Uterus (tissue), 3 donors: ENCODE measurements at regions not wholly inside any gene's neighbourhood (a gene's known extent, or its start where the extent isn't known, plus 50 kb on each side); places are given as distances from the start of the nearest gene placed in this dataset.

Source experiments
- DNase-seq, 2 donors: peaks; one replicate each; pipeline ENCODE4 v3.0.0-alpha.2; 2019 to 2020
- H3K27ac ChIP-seq, 2 donors: fragments of 200-600 bp; sonication (generic); 1 replicate in 1 of 2; 2 replicates in 1 of 2; pipeline ENCODE4 v1.5.1; 2016 to 2018
- H3K27me3 ChIP-seq, 2 donors: fragments of 200-600 bp; sonication (generic); one replicate each; pipeline ENCODE4 v1.5.1; 2018 to 2019; ENCODE audit warnings: control low read depth in 1 of 2
- H3K36me3 ChIP-seq, 2 donors: fragments of 200-600 bp; sonication (generic); one replicate each; pipeline ENCODE4 v1.5.1; 2019; ENCODE audit warnings: control low read depth in 1 of 2
- H3K4me1 ChIP-seq, 2 donors: fragments of 200-600 bp; sonication (generic); one replicate each; pipeline ENCODE4 v1.5.1; 2018 to 2019; ENCODE audit warnings: control low read depth in 1 of 2
- H3K4me3 ChIP-seq, 2 donors: fragments of 200-600 bp; sonication (generic); 1 replicate in 1 of 2; 2 replicates in 1 of 2; pipeline ENCODE4 v1.5.1; 2018 to 2019; ENCODE audit warnings: mild to moderate bottlenecking in 1 of 2
- H3K9me3 ChIP-seq, 2 donors: fragments of 200-600 bp; sonication (generic); one replicate each; pipeline ENCODE4 v1.5.1; 2019; ENCODE audit warnings: control low read depth in 1 of 2
- POLR2A ChIP-seq, 2 donors: fragments of 450-650 bp; IDR thresholded peaks; one replicate each; pipeline ENCODE4 v1.6.1; 2016; ENCODE audit warnings: antibody characterized with exemption in 2 of 2, mild to moderate bottlenecking in 1 of 2, moderate library complexity in 1 of 2
- intact Hi-C: fragments of 100-400 bp; cut with DNase I; formaldehyde crosslinking; loops from one replicate; pipeline ENCODE4 v1.15.1; 2023; ENCODE audit warnings: low total_unique reads
- TF ChIP-seq, protein P1 (sequence below), 4 experiments: fragments of 200-600 bp in 2 of 4; fragments of 450-650 bp in 2 of 4; sonication (generic) in 2 of 4; IDR thresholded peaks; one replicate each; pipeline ENCODE4 v1.5.1; 2016 to 2019; ENCODE audit warnings: antibody characterized with exemption in 4 of 4, mild to moderate bottlenecking in 2 of 4, moderate library complexity in 1 of 4
- donor health status: DM: yes; HTN: yes; CAD: no.

GRCh38 chr5:3913279-3913678 is 317.6 kb downstream of the IRX1 start:
- intact Hi-C loops = no loop called here
- no peaks in the 10 kb centered on the region for H3K36me3 ChIP-seq
- no peaks in the 10 kb centered on the region for H3K27me3 ChIP-seq
- H3K4me3 ChIP-seq = no peak overlapping the region
- H3K4me1 ChIP-seq = no peaks in the 10 kb centered on the region
- H3K27ac ChIP-seq = no peak overlapping the region
- H3K9me3 ChIP-seq = no peaks in the 10 kb centered on the region
- DNase-seq = no peak
- TF ChIP-seq POLR2A (IDR thresholded peaks at IDR 0.05) = no peak
- TF ChIP-seq, protein P1, sequence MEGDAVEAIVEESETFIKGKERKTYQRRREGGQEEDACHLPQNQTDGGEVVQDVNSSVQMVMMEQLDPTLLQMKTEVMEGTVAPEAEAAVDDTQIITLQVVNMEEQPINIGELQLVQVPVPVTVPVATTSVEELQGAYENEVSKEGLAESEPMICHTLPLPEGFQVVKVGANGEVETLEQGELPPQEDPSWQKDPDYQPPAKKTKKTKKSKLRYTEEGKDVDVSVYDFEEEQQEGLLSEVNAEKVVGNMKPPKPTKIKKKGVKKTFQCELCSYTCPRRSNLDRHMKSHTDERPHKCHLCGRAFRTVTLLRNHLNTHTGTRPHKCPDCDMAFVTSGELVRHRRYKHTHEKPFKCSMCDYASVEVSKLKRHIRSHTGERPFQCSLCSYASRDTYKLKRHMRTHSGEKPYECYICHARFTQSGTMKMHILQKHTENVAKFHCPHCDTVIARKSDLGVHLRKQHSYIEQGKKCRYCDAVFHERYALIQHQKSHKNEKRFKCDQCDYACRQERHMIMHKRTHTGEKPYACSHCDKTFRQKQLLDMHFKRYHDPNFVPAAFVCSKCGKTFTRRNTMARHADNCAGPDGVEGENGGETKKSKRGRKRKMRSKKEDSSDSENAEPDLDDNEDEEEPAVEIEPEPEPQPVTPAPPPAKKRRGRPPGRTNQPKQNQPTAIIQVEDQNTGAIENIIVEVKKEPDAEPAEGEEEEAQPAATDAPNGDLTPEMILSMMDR (IDR thresholded peaks at IDR 0.05) = no peak

- intact Hi-C loops = no loop called here
- Histone ChIP-seq H3K4me3 (no peak overlapping the region), H3K27me3 (no peaks in the 10 kb centered on the region), H3K27ac (no peak overlapping the region), H3K36me3 (no peaks in the 10 kb centered on the region), H3K9me3 (no peaks in the 10 kb centered on the region), H3K4me1 (no peaks in the 10 kb centered on the region)
- DNase-seq = no peak
- TF ChIP-seq, protein P1 (IDR thresholded peaks at IDR 0.05) = no peak
- no peak for TF ChIP-seq POLR2A (IDR thresholded peaks at IDR 0.05)
These were observed 329.4 kb downstream of the IRX1 start for GRCh38 chr5:3925022-3925421.

DNA sequence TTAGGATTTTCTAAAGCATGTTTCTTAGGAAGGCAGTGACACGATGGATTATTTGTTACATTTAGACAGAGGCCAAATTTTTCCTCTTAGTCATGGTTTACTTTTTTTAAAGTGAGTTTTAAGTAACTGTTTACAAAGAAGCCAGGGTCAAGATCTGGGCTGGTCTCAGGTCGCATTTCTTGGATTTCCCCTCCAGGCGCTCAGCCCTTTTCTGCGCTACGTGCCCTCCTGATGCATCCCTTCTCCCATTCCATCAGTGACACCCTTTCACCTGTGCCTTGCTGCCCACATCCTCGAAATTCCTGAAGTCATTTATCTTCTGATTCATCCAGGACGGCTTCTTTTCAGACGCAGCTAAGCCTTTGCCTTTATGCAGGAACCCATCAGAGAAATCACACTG is 330.3 kb downstream of the IRX1 start:
- no peak for TF ChIP-seq POLR2A (IDR thresholded peaks at IDR 0.05)
- TF ChIP-seq, protein P1 (IDR thresholded peaks at IDR 0.05) = no peak
- no peaks in the 10 kb centered on the region for H3K4me1 ChIP-seq
- H3K4me3 ChIP-seq = no peak overlapping the region
- H3K27me3 ChIP-seq = no peaks in the 10 kb centered on the region
- intact Hi-C loops = no loop called here
- H3K27ac ChIP-seq = no peak overlapping the region
- H3K9me3 ChIP-seq = no peaks in the 10 kb centered on the region
- no peak for DNase-seq
- H3K36me3 ChIP-seq = no peaks in the 10 kb centered on the region

- Histone ChIP-seq H3K4me3 (no peak overlapping the region), H3K4me1 (no peaks in the 10 kb centered on the region), H3K27ac (no peak overlapping the region), H3K27me3 (no peaks in the 10 kb centered on the region), H3K36me3 (no peaks in the 10 kb centered on the region), H3K9me3 (no peaks in the 10 kb centered on the region)
- intact Hi-C loops = no loop called here
- no peak for DNase-seq
- TF ChIP-seq POLR2A (IDR thresholded peaks at IDR 0.05) = no peak
- TF ChIP-seq, protein P1 (IDR thresholded peaks at IDR 0.05) = no peak
These were observed 334.2 kb downstream of the IRX1 start for GRCh38 chr5:3929799-3930198.

GRCh38 chr5:3931976-3932375 is 336.3 kb downstream of the IRX1 start:
- TF ChIP-seq POLR2A (IDR thresholded peaks at IDR 0.05) = no peak
- TF ChIP-seq, protein P1 (IDR thresholded peaks at IDR 0.05) = no peak
- Histone ChIP-seq H3K4me1 (no peaks in the 10 kb centered on the region), H3K4me3 (no peak overlapping the region), H3K36me3 (no peaks in the 10 kb centered on the region), H3K27me3 (no peaks in the 10 kb centered on the region), H3K9me3 (no peaks in the 10 kb centered on the region), H3K27ac (no peak overlapping the region)
- DNase-seq = no peak
- intact Hi-C loops = no loop called here
